Fibroblast of villous mesenchyme (primary cell): ENCODE measurements at regions not wholly inside any gene's neighbourhood (a gene's known extent, or its start where the extent isn't known, plus 50 kb on each side); places are given as distances from the start of the nearest gene placed in this dataset.

ENCODE experiments used
- DNase-seq: peaks from one replicate; pipeline ENCODE4 v3.0.0-alpha.2; 2010; ENCODE audit warnings: low read depth
- H3K4me3 ChIP-seq: 2 replicates; pipeline ENCODE4 v1.5.1; 2011; ENCODE audit warnings: low read depth, mild to moderate bottlenecking, low read length
- TF ChIP-seq, protein P1 (sequence below): IDR thresholded peaks from 2 replicates; pipeline ENCODE4 v1.5.1; 2012; ENCODE audit warnings: low read depth, mild to moderate bottlenecking, low read length; ENCODE audit not compliant: insufficient read depth

- no peak for DNase-seq
- TF ChIP-seq, protein P1, sequence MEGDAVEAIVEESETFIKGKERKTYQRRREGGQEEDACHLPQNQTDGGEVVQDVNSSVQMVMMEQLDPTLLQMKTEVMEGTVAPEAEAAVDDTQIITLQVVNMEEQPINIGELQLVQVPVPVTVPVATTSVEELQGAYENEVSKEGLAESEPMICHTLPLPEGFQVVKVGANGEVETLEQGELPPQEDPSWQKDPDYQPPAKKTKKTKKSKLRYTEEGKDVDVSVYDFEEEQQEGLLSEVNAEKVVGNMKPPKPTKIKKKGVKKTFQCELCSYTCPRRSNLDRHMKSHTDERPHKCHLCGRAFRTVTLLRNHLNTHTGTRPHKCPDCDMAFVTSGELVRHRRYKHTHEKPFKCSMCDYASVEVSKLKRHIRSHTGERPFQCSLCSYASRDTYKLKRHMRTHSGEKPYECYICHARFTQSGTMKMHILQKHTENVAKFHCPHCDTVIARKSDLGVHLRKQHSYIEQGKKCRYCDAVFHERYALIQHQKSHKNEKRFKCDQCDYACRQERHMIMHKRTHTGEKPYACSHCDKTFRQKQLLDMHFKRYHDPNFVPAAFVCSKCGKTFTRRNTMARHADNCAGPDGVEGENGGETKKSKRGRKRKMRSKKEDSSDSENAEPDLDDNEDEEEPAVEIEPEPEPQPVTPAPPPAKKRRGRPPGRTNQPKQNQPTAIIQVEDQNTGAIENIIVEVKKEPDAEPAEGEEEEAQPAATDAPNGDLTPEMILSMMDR: no peak
- H3K4me3 ChIP-seq: no peak overlapping the region
Measured at GRCh38 chr5:124647352-124647751, 99.1 kb downstream of the ZNF608 start.

- DNase-seq: no peak
- TF ChIP-seq, protein P1: no peak
- H3K4me3 ChIP-seq: no peak overlapping the region
Measured at GRCh38 chr5:124645396-124645795, 101.0 kb downstream of the ZNF608 start.

DNA sequence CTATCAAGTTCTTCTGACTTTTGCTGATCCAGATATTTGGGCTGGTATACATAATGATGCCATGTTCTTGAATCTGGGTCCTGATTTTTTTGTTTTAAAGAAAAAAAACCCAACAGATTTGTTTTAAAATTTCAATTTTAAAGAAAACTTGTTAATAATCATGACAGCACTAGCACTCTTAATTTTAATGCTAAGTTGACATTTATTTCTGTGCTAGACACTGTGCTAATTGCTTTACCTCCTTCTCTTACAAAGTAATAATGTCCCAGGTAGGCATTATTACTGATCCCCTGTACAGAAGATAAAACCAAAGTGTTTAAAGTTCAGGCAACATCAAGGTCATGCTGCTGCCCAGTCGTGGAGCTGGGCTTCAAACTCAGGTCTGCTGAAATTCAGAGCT lies 101.9 kb downstream of the ZNF608 start:
- DNase-seq: no peak
- no peak overlapping the region for H3K4me3 ChIP-seq
- TF ChIP-seq, protein P1: no peak

- no peak for DNase-seq
- no peak overlapping the region for H3K4me3 ChIP-seq
- TF ChIP-seq, protein P1: no peak
Measured at GRCh38 chr5:124644138-124644537, 102.3 kb downstream of the ZNF608 start.

DNA sequence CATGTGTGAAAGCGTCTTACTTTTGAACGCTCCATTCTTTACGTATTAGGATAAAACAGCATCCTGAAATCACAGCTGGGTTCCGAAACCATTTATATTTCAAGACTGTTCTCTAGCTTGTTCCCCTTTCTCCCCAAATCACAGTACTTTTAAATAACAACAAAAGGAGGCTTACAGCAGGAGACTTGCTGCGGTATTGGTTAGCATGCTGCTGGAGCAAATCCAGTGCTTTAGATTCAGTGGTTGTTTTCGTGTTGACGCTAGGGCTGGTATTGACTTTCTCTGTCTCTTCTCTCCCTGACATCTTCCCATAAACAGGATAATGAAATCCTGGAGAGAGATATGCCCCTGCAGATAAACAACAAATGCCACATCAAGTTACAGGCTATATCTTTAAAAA lies 103.1 kb downstream of the ZNF608 start:
- no peak for DNase-seq
- TF ChIP-seq, protein P1: no peak
- H3K4me3 ChIP-seq: no peak overlapping the region

- no peak for DNase-seq
- TF ChIP-seq, protein P1: no peak
- no peak overlapping the region for H3K4me3 ChIP-seq
Measured at GRCh38 chr5:124642151-124642550, 104.3 kb downstream of the ZNF608 start.

- no peak overlapping the region for H3K4me3 ChIP-seq
- no peak for DNase-seq
- TF ChIP-seq, protein P1: no peak
Measured at GRCh38 chr5:124641154-124641792, 105.2 kb downstream of the ZNF608 start.
